Dedifferentiated amniotic fluid mesenchymal stem cell (primary cell): ENCODE measurements at regions not wholly inside any gene's neighbourhood (a gene's known extent, or its start where the extent isn't known, plus 50 kb on each side); places are given as distances from the start of the nearest gene placed in this dataset.
"Not testable (repeated sequence)": the region's sequence is repeated elsewhere in the genome, so short reads cannot be mapped to it uniquely, and the experiment has no call there.

ENCODE experiments used
- DNase-seq: peaks from one replicate; pipeline ENCODE4 v3.0.0-alpha.2; 2016; ENCODE audit errors: extremely low spot score

GRCh38 chr11:64428693-64429092 is 69.7 kb downstream of the RPS6KA4 start:
- no peak for DNase-seq

GRCh38 chr11:64429970-64430369 is 71.0 kb downstream of the RPS6KA4 start:
- no peak for DNase-seq

- DNase-seq: no peak
Observed at GRCh38 chr11:64430645-64431044, 71.7 kb downstream of the RPS6KA4 start.

- no peak for DNase-seq
Observed at GRCh38 chr11:64436000-64436399, 77.0 kb downstream of the RPS6KA4 start.

GRCh38 chr11:64437426-64437825 is 78.5 kb downstream of the RPS6KA4 start:
- no peak for DNase-seq

- DNase-seq: no peak
Observed at GRCh38 chr11:64438986-64439771, 80.2 kb downstream of the RPS6KA4 start.

GRCh38 chr11:64439772-64440491 is 81.0 kb downstream of the RPS6KA4 start:
- not testable (repeated sequence) for DNase-seq

GRCh38 chr11:64441127-64441526 is 82.2 kb downstream of the RPS6KA4 start:
- no peak for DNase-seq

- DNase-seq: no peak
Observed at GRCh38 chr11:64443001-64443400, 84.0 kb downstream of the RPS6KA4 start.

- no peak for DNase-seq
Observed at GRCh38 chr11:64444838-64445441, 86.0 kb downstream of the RPS6KA4 start.

- no peak for DNase-seq
Observed at GRCh38 chr11:64445651-64446050, 86.7 kb downstream of the RPS6KA4 start.

GRCh38 chr11:64447831-64448598 is 89.1 kb downstream of the RPS6KA4 start:
- DNase-seq: peak; percentile 48

GRCh38 chr11:64448599-64449380 is 89.8 kb downstream of the RPS6KA4 start:
- DNase-seq: peak; percentile 70

GRCh38 chr11:64449381-64450167 is 90.6 kb downstream of the RPS6KA4 start:
- peak; percentile 22 for DNase-seq

- no peak for DNase-seq
Observed at GRCh38 chr11:64450168-64450560, 91.2 kb downstream of the RPS6KA4 start.

- no peak for DNase-seq
Observed at GRCh38 chr11:64451856-64452255, 92.9 kb downstream of the RPS6KA4 start.

- no peak for DNase-seq
Observed at GRCh38 chr11:64453466-64453865, 94.5 kb downstream of the RPS6KA4 start.

- DNase-seq: no peak
Observed at GRCh38 chr11:64455456-64456261, 96.7 kb downstream of the RPS6KA4 start.

GRCh38 chr11:64456509-64457320 is 97.8 kb downstream of the RPS6KA4 start:
- DNase-seq: no peak
